Pancreas (tissue), 10 donors: ENCODE measurements at regions not wholly inside any gene's neighbourhood (a gene's known extent, or its start where the extent isn't known, plus 50 kb on each side); places are given as distances from the start of the nearest gene placed in this dataset.
A peak's percentile ranks its signal among the peaks of the same experiment; 100 is the strongest.

Experiments
- ATAC-seq, 4 donors: fragments of 200-7000 bp; cut with Tn5 transposase; one replicate each; pipeline versions ENCODE4 v1.8.0 to v1.9.1; 2020; ENCODE audit warnings: mild to moderate bottlenecking in 4 of 4, moderate library complexity in 4 of 4
- DNase-seq, 6 donors: peaks; one replicate each; pipeline ENCODE4 v3.0.0-alpha.2; 2020
- FAIRE-seq: peaks from 2 replicates; lab custom pipeline; 2012; peaks lifted over from hg19 to GRCh38; lab: Jason Lieb, UNC
- H3K27ac ChIP-seq, 4 donors: fragments of 200-600 bp; sonication (generic); 1 replicate in 3 of 4; 2 replicates in 1 of 4; pipeline versions ENCODE4 v1.5.0 to v1.8.0; 2020
- H3K27me3 ChIP-seq, 4 donors: fragments of 200-600 bp; one replicate each; pipeline ENCODE4 v1.8.0; 2021
- H3K36me3 ChIP-seq, 3 donors: fragments of 200-600 bp; sonication (generic) in 1 of 3; one replicate each; pipeline versions ENCODE4 v1.5.0 to v1.8.0; 2020 to 2021
- H3K4me1 ChIP-seq, 3 donors: fragments of 200-600 bp; one replicate each; pipeline ENCODE4 v1.8.0; 2021
- H3K4me3 ChIP-seq, 4 donors: fragments of 200-600 bp; sonication (generic) in 2 of 4; one replicate each; pipeline versions ENCODE4 v1.5.0 to v1.8.0; 2020 to 2021
- H3K9me3 ChIP-seq, 4 donors: fragments of 200-600 bp; one replicate each; pipeline ENCODE4 v1.8.0; 2021
- WGBS, 2 donors: extraction: QIAGEN DNeasy Blood & Tissue Kit; methylation state at CpG; one replicate each; pipeline ENCODE4 v1.1.7; 2013; 5-methylcytosine and 5-hydroxymethylcytosine counted together
- intact Hi-C, 3 donors: fragments of 100-400 bp; cut with DNase I; formaldehyde crosslinking; loops; one replicate each; pipeline versions ENCODE4 v1.11.1 to v1.14.2; 2022
- TF ChIP-seq, protein P1 (sequence below), 4 donors: fragments of 200-600 bp; sonication (generic) in 3 of 4; IDR thresholded peaks; one replicate each; pipeline versions ENCODE4 v1.5.0 to v1.8.0; 2021; ENCODE audit warnings: antibody characterized with exemption in 4 of 4
- donor health status: healthy with polysubstance abuse.
- donor health status: DM: no; HTN: no; CAD: no; lungs with moderate emphysema.
- donor health status: DM: no; HTN: no; CAD: no.
- donor health status: control.
- donor health status: control.
- donor health status: Bipolar disorder and iron deficiency.
- donor health status: DM: yes; HTN: yes; CAD: no.
- donor health status: DM: no; HTN: no; CAD: no.
- donor health status: DM: no; HTN: no; CAD: no.
- donor health status: DM: yes; HTN: yes; CAD: no.

DNA sequence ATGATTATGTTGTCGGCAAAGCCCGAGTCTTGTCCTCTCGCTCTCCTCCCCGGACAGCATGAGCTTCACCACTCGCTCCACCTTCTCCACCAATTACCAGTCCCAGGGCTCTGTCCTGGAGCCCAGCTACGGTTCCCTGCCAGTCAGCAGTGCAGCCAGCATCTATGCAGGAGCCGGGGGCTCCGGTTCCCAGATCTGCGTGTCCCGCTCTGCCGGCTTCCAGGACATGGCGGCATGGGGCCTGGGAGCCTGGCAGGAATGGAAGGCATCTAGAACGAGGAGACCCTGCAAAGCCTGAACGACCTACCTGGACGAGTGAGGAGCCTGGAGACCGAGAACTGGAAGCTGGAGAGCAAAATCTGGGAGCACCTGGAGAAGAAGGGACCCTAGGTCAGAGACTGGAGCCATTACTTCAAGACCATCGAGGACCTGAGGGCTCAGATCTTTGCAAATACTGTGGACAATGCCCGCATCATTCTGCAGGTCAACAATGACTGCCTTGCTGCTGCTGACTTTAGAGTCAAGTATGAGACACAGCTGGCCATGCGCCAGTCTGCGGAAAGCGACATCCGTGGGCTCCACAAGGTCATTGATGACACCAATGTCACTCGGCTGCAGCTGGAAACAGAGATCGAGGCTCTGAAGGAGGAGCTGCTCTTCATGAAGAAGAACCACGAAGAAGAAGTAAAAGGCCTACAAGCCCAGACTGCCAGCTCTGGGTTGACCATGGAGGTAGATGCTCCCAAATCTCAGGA, 101.3 kb upstream of the MAN2A1 start:
- FAIRE-seq (no peak), DNase-seq (peak in 1 of 6 donors; percentile 34), ATAC-seq (no peak)
- no peaks in the 10 kb centered on the region for H3K4me1 ChIP-seq
- 93 to 95% methylated on average over 25 of the region's 25 CpGs for WGBS, 2 donors
- H3K9me3 ChIP-seq: no peaks in the 10 kb centered on the region
- no peaks in the 10 kb centered on the region for H3K36me3 ChIP-seq
- intact Hi-C loops: no loop called here
- H3K27ac ChIP-seq: no peak overlapping the region
- no peak overlapping the region for H3K4me3 ChIP-seq
- TF ChIP-seq, protein P1, sequence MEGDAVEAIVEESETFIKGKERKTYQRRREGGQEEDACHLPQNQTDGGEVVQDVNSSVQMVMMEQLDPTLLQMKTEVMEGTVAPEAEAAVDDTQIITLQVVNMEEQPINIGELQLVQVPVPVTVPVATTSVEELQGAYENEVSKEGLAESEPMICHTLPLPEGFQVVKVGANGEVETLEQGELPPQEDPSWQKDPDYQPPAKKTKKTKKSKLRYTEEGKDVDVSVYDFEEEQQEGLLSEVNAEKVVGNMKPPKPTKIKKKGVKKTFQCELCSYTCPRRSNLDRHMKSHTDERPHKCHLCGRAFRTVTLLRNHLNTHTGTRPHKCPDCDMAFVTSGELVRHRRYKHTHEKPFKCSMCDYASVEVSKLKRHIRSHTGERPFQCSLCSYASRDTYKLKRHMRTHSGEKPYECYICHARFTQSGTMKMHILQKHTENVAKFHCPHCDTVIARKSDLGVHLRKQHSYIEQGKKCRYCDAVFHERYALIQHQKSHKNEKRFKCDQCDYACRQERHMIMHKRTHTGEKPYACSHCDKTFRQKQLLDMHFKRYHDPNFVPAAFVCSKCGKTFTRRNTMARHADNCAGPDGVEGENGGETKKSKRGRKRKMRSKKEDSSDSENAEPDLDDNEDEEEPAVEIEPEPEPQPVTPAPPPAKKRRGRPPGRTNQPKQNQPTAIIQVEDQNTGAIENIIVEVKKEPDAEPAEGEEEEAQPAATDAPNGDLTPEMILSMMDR (IDR thresholded peaks at IDR 0.05): no peak
- H3K27me3 ChIP-seq: no peaks in the 10 kb centered on the region

DNA sequence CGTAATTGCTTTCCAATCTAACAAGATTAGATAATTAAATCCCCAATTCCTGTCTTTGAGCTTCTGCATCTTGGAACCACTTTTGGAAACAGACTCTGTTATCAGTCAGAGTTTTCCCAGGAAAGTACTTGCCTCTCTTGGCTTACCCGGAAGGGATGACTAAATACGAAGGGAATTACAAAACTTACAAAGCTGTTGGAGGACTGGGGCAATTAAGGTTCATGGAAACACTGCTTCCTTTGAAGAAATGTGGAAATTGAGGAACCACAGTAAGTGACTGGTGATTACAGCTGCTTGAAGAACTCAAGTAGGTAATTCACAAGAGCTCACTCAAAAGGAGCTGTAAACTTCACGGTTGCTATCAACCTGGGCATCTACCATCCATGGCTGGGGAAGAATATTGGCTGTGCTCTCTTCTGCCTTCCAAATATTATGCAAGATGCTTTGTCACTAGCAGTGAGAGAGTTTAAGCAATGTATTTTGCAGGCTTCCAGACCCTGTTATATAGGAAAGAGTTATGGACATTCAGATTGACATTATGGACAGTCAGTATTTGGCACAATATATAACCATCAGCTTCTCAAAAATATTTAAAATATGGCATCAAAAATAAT, 104.6 kb upstream of the MAN2A1 start:
- no peak overlapping the region for H3K4me3 ChIP-seq
- intact Hi-C loops: no loop called here
- no peak for FAIRE-seq
- peak in 1 of 4 donors; percentile 37 for ATAC-seq
- no peak overlapping the region for H3K27ac ChIP-seq
- no peak for DNase-seq
- TF ChIP-seq, protein P1 (IDR thresholded peaks at IDR 0.05): no peak
- WGBS, 2 donors: 51 to 63% methylated on average over 4 of the region's 4 CpGs
- H3K27me3 ChIP-seq: no peaks in the 10 kb centered on the region
- no peaks in the 10 kb centered on the region for H3K36me3 ChIP-seq
- H3K4me1 ChIP-seq: no peaks in the 10 kb centered on the region
- H3K9me3 ChIP-seq: no peaks in the 10 kb centered on the region

DNA sequence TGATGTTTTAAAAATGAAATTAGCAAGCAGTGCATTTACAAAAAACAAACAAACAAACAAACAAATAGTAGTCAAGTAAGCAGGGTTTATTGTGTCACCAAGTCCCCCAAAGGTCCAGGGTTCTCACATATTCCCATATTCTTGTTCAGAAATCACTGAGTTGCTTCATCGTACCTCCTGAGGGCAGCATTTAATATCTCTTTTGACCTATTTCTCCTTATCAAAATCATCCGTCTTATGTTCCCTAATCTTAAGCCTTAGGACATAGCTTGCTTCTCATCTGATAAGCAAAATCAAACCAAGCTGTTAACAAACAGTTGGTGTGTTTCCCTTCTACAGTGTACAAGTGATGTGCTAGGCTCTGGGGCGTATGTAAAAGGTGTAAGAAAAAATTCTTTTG, 109.5 kb upstream of the MAN2A1 start:
- H3K9me3 ChIP-seq: no peaks in the 10 kb centered on the region
- H3K27ac ChIP-seq: no peak overlapping the region
- no peaks in the 10 kb centered on the region for H3K36me3 ChIP-seq
- FAIRE-seq (no peak), DNase-seq (no peak), ATAC-seq (no peak)
- intact Hi-C loops: no loop called here
- 61 to 68% methylated on average over 3 of the region's 3 CpGs for WGBS, 2 donors
- H3K4me1 ChIP-seq: no peaks in the 10 kb centered on the region
- H3K27me3 ChIP-seq: no peaks in the 10 kb centered on the region
- H3K4me3 ChIP-seq: no peak overlapping the region
- TF ChIP-seq, protein P1 (IDR thresholded peaks at IDR 0.05): no peak

DNA sequence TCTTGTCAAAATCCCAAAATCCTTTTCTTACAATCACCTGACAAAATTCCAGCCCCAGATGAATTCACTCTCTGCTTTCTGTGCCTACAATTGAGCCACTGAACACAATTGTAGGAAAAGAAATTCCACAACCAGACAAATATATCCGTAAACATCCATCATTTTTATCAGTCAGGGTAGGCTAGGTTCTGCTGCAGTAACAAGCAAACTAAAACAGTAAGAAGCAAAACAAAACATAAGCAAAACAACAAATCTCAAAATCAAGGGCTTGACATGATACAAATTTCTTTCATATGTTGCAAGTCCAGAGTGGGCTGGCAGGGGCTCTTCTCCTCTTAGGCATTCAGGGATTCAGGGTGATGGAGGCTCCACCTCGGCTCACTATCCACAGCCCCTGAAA, 114.2 kb upstream of the MAN2A1 start:
- Histone ChIP-seq H3K36me3 (no peaks in the 10 kb centered on the region), H3K27ac (no peak overlapping the region), H3K4me1 (no peaks in the 10 kb centered on the region), H3K9me3 (no peaks in the 10 kb centered on the region), H3K27me3 (no peaks in the 10 kb centered on the region), H3K4me3 (no peak overlapping the region)
- WGBS, 2 donors: 79 to 85% methylated on average over 2 of the region's 2 CpGs
- ATAC-seq (no peak), FAIRE-seq (no peak), DNase-seq (no peak)
- TF ChIP-seq, protein P1 (IDR thresholded peaks at IDR 0.05): no peak
- intact Hi-C loops: no loop called here

DNA sequence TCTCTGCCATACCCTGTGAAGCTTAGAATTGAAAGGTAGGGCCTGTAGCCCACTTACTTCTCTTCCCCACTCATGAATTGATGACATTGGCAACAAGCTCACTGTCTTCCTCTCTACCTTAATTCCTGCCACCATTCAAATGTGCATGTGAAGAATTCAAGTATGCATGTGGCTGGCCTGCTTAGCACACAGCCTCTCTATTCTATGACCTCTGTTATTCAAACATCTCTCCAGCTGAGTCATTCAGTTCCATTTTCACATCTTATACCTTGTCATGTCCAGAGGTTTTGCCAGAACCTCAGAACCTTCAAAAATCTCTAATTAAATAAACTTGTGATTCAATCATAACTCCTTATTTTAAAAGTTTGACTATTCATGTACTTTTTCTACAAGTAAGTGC, 114.7 kb upstream of the MAN2A1 start:
- H3K4me1 ChIP-seq: no peaks in the 10 kb centered on the region
- ATAC-seq (no peak), FAIRE-seq (no peak), DNase-seq (no peak)
- intact Hi-C loops: no loop called here
- H3K4me3 ChIP-seq: no peak overlapping the region
- H3K9me3 ChIP-seq: no peaks in the 10 kb centered on the region
- H3K27ac ChIP-seq: no peak overlapping the region
- H3K27me3 ChIP-seq: no peaks in the 10 kb centered on the region
- no peaks in the 10 kb centered on the region for H3K36me3 ChIP-seq
- TF ChIP-seq, protein P1 (IDR thresholded peaks at IDR 0.05): no peak
